Hepatocyte (in vitro differentiated cells): ENCODE measurements at regions not wholly inside any gene's neighbourhood (a gene's known extent, or its start where the extent isn't known, plus 50 kb on each side); places are given as distances from the start of the nearest gene placed in this dataset.

Experiments
- DNase-seq: peaks from one replicate; pipeline ENCODE4 v3.0.0-alpha.2; 2016; ENCODE audit warnings: low spot score
- H2AFZ ChIP-seq: fragments of 200-600 bp; sonication (generic); 2 replicates; pipeline ENCODE4 v1.6.0; 2016; ENCODE audit warnings: antibody characterized with exemption, mild to moderate bottlenecking
- H3K27ac ChIP-seq: fragments of 200-600 bp; sonication (generic); 2 replicates; pipeline ENCODE4 v1.5.1; 2016; ENCODE audit warnings: mild to moderate bottlenecking
- H3K27me3 ChIP-seq: fragments of 200-600 bp; sonication (generic); 2 replicates; pipeline ENCODE4 v1.6.1; 2016
- H3K36me3 ChIP-seq: fragments of 200-600 bp; sonication (generic); replicated peaks from 2 replicates; pipeline ENCODE4 v1.5.1; 2016; ENCODE audit warnings: low read depth; ENCODE audit not compliant: insufficient read depth
- H3K4me1 ChIP-seq: fragments of 200-600 bp; sonication (generic); 2 replicates; pipeline ENCODE4 v1.5.1; 2016; ENCODE audit warnings: mild to moderate bottlenecking, moderate library complexity; ENCODE audit not compliant: insufficient read depth
- H3K4me2 ChIP-seq: fragments of 200-600 bp; sonication (generic); 2 replicates; pipeline ENCODE4 v1.6.0; 2016
- H3K4me3 ChIP-seq: fragments of 200-600 bp; sonication (generic); 2 replicates; pipeline ENCODE4 v1.5.1; 2016; ENCODE audit warnings: mild to moderate bottlenecking
- H3K79me2 ChIP-seq: fragments of 200-600 bp; sonication (generic); 2 replicates; pipeline ENCODE4 v1.6.0; 2017; ENCODE audit warnings: mild to moderate bottlenecking
- H3K9me2 ChIP-seq: fragments of 200-600 bp; sonication (generic); replicated peaks from 2 replicates; pipeline ENCODE4 v1.6.0; 2017; ENCODE audit warnings: mild to moderate bottlenecking; ENCODE audit not compliant: insufficient read depth
- H3K9me3 ChIP-seq: fragments of 200-600 bp; sonication (generic); 2 replicates; pipeline ENCODE4 v1.5.1; 2016; ENCODE audit warnings: low read depth, mild to moderate bottlenecking
- H4K20me1 ChIP-seq: fragments of 200-600 bp; sonication (generic); 2 replicates; pipeline ENCODE4 v1.6.0; 2016; ENCODE audit warnings: mild to moderate bottlenecking; ENCODE audit not compliant: insufficient read depth, poor library complexity, severe bottlenecking
- EZH2 ChIP-seq: fragments of 200-600 bp; sonication (generic); IDR thresholded peaks from 2 replicates; pipeline ENCODE4 v1.6.1; 2016; ENCODE audit warnings: antibody characterized with exemption, mild to moderate bottlenecking, borderline replicate concordance
- EZH2phosphoT487 ChIP-seq: fragments of 200-600 bp; sonication (generic); IDR thresholded peaks from one replicate; pipeline ENCODE4 v1.6.1; 2018; ENCODE audit warnings: antibody characterized with exemption, mild to moderate bottlenecking, low read depth, moderate library complexity; ENCODE audit not compliant: unreplicated experiment, severe bottlenecking
- WGBS: methylation state at CpG from one replicate; pipeline ENCODE4 v1.1.6; 2016; ENCODE audit warnings: low lambda C conversion rate; ENCODE audit errors: missing lambda C conversion rate; 5-methylcytosine and 5-hydroxymethylcytosine counted together
- TF ChIP-seq, protein P1 (sequence below): fragments of 200-600 bp; sonication (generic); IDR thresholded peaks from 2 replicates; pipeline ENCODE4 v1.5.1; 2016; ENCODE audit warnings: antibody characterized with exemption, mild to moderate bottlenecking; ENCODE audit not compliant: poor library complexity

DNA sequence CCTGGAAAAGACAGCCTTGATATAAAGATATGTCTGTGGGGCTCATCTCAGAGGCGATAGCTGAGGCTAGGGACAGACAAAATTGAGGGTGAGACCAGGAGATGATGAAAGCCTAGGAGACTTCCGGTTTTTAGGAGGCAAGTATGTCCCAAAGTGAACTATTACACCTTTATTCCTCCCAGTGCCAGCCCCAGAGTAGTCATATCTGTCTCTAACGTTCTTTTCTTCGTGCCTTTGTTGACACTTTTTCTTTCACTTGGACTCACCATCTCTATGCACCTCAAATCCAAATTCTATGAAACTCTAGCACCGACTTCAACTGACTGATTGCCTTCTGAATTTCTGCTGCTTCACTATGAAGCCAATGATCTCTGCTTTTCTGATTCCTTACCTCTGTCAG lies 93.8 kb upstream of the RASGRP1 start:
- Histone ChIP-seq H3K79me2 (no peaks in the 10 kb centered on the region), H3K27ac (no peak overlapping the region), H3K4me3 (no peak overlapping the region), H3K36me3 (no peaks in the 10 kb centered on the region), H3K4me1 (no peaks in the 10 kb centered on the region), H3K9me3 (no peaks in the 10 kb centered on the region), H3K27me3 (no peaks in the 10 kb centered on the region), H3K9me2 (no peaks in the 10 kb centered on the region), H4K20me1 (no peaks in the 10 kb centered on the region), H3K4me2 (no peak overlapping the region), H2AFZ (no peak overlapping the region)
- 88% methylated on average over 5 of the region's 5 CpGs for WGBS
- no peak for DNase-seq
- TF ChIP-seq EZH2 (no peak), EZH2phosphoT487 (no peak)
- TF ChIP-seq, protein P1, sequence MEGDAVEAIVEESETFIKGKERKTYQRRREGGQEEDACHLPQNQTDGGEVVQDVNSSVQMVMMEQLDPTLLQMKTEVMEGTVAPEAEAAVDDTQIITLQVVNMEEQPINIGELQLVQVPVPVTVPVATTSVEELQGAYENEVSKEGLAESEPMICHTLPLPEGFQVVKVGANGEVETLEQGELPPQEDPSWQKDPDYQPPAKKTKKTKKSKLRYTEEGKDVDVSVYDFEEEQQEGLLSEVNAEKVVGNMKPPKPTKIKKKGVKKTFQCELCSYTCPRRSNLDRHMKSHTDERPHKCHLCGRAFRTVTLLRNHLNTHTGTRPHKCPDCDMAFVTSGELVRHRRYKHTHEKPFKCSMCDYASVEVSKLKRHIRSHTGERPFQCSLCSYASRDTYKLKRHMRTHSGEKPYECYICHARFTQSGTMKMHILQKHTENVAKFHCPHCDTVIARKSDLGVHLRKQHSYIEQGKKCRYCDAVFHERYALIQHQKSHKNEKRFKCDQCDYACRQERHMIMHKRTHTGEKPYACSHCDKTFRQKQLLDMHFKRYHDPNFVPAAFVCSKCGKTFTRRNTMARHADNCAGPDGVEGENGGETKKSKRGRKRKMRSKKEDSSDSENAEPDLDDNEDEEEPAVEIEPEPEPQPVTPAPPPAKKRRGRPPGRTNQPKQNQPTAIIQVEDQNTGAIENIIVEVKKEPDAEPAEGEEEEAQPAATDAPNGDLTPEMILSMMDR = no peak

DNA sequence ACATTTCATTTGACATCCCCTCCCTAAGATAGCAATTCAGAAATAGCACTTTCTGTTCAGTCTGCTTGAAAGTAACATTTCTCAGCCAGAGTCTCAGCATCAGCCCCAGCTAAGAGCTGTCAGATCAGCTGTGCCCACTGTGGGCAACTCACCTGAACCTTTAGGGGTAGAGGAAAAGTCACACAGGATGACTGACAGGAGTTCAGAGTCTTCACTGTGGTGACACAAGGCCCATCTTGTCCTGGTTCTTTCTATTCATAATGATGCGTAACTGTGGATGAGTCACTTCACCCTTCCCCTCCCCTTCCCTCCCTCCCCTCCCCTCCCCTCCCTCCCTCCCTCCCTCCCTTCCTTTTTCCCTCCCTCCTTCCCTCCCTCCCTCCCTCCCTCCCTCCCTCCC lies 96.1 kb upstream of the RASGRP1 start:
- TF ChIP-seq EZH2 = no peak
- TF ChIP-seq, protein P1 = no peak
- no peak for TF ChIP-seq EZH2phosphoT487
- H3K9me2 ChIP-seq = no peaks in the 10 kb centered on the region
- no peaks in the 10 kb centered on the region for H4K20me1 ChIP-seq
- H3K79me2 ChIP-seq = no peaks in the 10 kb centered on the region
- no peak overlapping the region for H3K27ac ChIP-seq
- peaks cover 13% of the 10 kb centered on the region for H3K27me3 ChIP-seq
- DNase-seq = no peak
- no peaks in the 10 kb centered on the region for H3K36me3 ChIP-seq
- H3K9me3 ChIP-seq = no peaks in the 10 kb centered on the region
- no peak overlapping the region for H3K4me3 ChIP-seq
- no peaks in the 10 kb centered on the region for H3K4me1 ChIP-seq
- no peak overlapping the region for H2AFZ ChIP-seq
- 100% methylated on average over 1 of the region's 1 CpG for WGBS
- H3K4me2 ChIP-seq = no peak overlapping the region

DNA sequence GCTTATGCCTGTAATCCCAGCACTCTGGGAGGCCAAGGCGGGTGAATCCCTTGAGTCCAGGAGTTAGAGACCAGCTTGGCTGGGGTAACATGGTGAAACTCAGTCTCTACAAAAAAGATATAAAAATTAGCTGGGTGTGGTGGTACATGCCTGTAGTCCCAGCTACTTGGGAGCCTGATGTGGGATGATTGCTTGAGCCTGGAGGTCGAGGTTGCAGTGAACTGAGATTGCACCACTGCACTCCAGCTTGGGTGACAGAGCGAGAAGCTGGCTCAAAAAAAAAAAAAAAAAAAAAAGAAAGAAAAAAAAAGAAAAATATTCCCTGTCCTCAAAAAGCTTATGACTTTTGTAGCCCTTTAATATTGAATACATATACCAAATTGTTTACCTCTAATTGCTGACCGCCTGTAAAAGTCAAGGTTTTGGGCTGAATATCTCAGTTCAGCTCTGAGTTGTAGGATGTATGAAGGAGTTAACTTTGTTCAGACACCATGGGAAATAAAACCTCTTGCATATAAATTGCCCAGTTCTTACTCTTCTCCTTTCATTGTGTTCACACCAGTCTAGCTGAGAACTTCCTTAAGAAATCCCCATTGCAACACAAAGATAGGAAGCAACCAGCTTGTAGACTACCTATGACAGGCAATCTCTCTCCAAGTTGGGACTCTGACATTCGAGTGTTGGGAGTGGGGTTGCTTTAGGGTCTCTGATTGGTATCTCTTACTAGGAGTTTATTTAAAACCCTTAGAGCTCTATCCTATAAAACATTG lies 97.6 kb upstream of the RASGRP1 start:
- peaks cover 25% of the 10 kb centered on the region for H3K27me3 ChIP-seq
- H3K27ac ChIP-seq = no peak overlapping the region
- H3K79me2 ChIP-seq = no peaks in the 10 kb centered on the region
- H3K4me1 ChIP-seq = no peaks in the 10 kb centered on the region
- TF ChIP-seq, protein P1 = no peak
- TF ChIP-seq EZH2phosphoT487 = no peak
- TF ChIP-seq EZH2 = no peak
- DNase-seq = no peak
- no peak overlapping the region for H3K4me3 ChIP-seq
- no peak overlapping the region for H3K4me2 ChIP-seq
- H2AFZ ChIP-seq = no peak overlapping the region
- H3K9me2 ChIP-seq = no peaks in the 10 kb centered on the region
- H3K9me3 ChIP-seq = no peaks in the 10 kb centered on the region
- no peaks in the 10 kb centered on the region for H3K36me3 ChIP-seq
- 92% methylated on average over 5 of the region's 5 CpGs for WGBS
- no peaks in the 10 kb centered on the region for H4K20me1 ChIP-seq

DNA sequence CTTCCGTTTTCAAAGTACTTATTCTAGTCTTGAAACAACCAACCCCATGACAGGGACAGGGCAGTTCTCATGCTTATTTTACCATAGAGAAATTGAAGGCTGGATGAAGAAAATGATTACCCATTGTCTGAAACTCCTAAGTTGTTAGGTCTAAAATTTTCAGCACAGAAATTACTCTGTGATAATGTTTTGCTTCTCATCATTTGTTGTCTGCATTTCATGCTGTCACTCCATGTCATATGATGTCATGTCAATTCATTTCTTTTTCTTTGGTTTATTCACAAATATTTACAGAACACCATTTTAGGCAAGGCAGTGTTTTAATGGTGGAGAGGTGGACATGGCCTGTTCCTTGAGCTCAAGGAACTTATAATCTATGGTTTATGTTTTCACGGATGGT lies 98.2 kb upstream of the RASGRP1 start:
- no peak for DNase-seq
- Histone ChIP-seq H3K9me3 (no peaks in the 10 kb centered on the region), H3K4me3 (no peak overlapping the region), H3K4me1 (no peaks in the 10 kb centered on the region), H3K79me2 (no peaks in the 10 kb centered on the region), H4K20me1 (no peaks in the 10 kb centered on the region), H3K27me3 (peaks cover 26% of the 10 kb centered on the region), H3K9me2 (no peaks in the 10 kb centered on the region), H3K27ac (no peak overlapping the region), H3K4me2 (no peak overlapping the region), H2AFZ (no peak overlapping the region), H3K36me3 (no peaks in the 10 kb centered on the region)
- no peak for TF ChIP-seq EZH2
- TF ChIP-seq EZH2phosphoT487 = no peak
- TF ChIP-seq, protein P1 = no peak
- WGBS = 86% methylated on average over 2 of the region's 2 CpGs
